Endodermal cell (in vitro differentiated cells): ENCODE measurements at regions not wholly inside any gene's neighbourhood (a gene's known extent, or its start where the extent isn't known, plus 50 kb on each side); places are given as distances from the start of the nearest gene placed in this dataset.

Experiments used
- DNase-seq: peaks from one replicate; pipeline ENCODE4 v3.0.0-alpha.2; 2017
- H3K27ac ChIP-seq: 2 replicates; pipeline ENCODE4 v1.5.1; 2013; ENCODE audit warnings: mild to moderate bottlenecking, low read depth, low read length, moderate library complexity
- H3K27me3 ChIP-seq: 2 replicates; pipeline ENCODE4 v1.6.1; 2013; ENCODE audit warnings: mild to moderate bottlenecking, low read length, moderate library complexity; ENCODE audit not compliant: insufficient read depth, control insufficient read depth, poor library complexity, severe bottlenecking
- H3K36me3 ChIP-seq: 2 replicates; pipeline ENCODE4 v1.7.0; 2013; ENCODE audit warnings: mild to moderate bottlenecking, low read length, moderate library complexity; ENCODE audit not compliant: control insufficient read depth, insufficient read depth
- H3K4me1 ChIP-seq: one replicate; pipeline ENCODE4 v1.7.0; 2013; ENCODE audit warnings: low read length; ENCODE audit not compliant: control insufficient read depth, insufficient read depth
- H3K4me3 ChIP-seq: 2 replicates; pipeline ENCODE4 v1.5.1; 2013; ENCODE audit warnings: mild to moderate bottlenecking, low read length, moderate library complexity
- H3K9ac ChIP-seq: 2 replicates; pipeline ENCODE4 v1.6.1; 2013; ENCODE audit warnings: mild to moderate bottlenecking, low read length, moderate library complexity; ENCODE audit not compliant: poor library complexity, severe bottlenecking; ENCODE audit errors: extremely low read depth
- H3K9me3 ChIP-seq: 2 replicates; pipeline ENCODE4 v1.6.1; 2013; ENCODE audit warnings: mild to moderate bottlenecking, low read length, moderate library complexity; ENCODE audit not compliant: control insufficient read depth
- H3K27ac Mint-ChIP-seq: 2 replicates; pipeline ENCODE4 v1.8.0; 2020; ENCODE audit warnings: mixed read lengths
- H3K27me3 Mint-ChIP-seq: 2 replicates; pipeline ENCODE4 v1.8.0; 2021; ENCODE audit warnings: mild to moderate bottlenecking, mixed read lengths; ENCODE audit not compliant: insufficient read depth
- H3K36me3 Mint-ChIP-seq: 2 replicates; pipeline ENCODE4 v1.8.0; 2020; ENCODE audit warnings: low read depth, mixed read lengths
- H3K4me1 Mint-ChIP-seq: 2 replicates; pipeline ENCODE4 v1.8.0; 2020; ENCODE audit warnings: mixed read lengths
- H3K4me3 Mint-ChIP-seq: 2 replicates; pipeline ENCODE4 v1.8.0; 2020; ENCODE audit warnings: mild to moderate bottlenecking, moderate library complexity, mixed read lengths
- H3K9me3 Mint-ChIP-seq: 2 replicates; pipeline ENCODE4 v1.8.0; 2020; ENCODE audit warnings: mild to moderate bottlenecking, mixed read lengths
- WGBS, 2 experiments: methylation state at CpG; one replicate each; pipeline versions ENCODE4 v1.1.5 to v1.1.7; 2013; ENCODE audit warnings: missing lambda C conversion rate in 2 of 2, mixed read lengths in 1 of 2; ENCODE audit not compliant: insufficient coverage in 1 of 2, insufficient read length in 1 of 2; 5-methylcytosine and 5-hydroxymethylcytosine counted together
- TF ChIP-seq, protein P1 (sequence below): fragments of 200-600 bp; sonication (generic); conservative IDR thresholded peaks from 2 replicates; pipeline ENCODE4 v1.5.0; 2021; ENCODE audit warnings: antibody characterized with exemption, mild to moderate bottlenecking

- no peaks in the 10 kb centered on the region for H3K4me1 ChIP-seq
- H3K4me3 ChIP-seq, result no peak overlapping the region
- Mint-ChIP-seq H3K27me3 (no peaks in the 10 kb centered on the region), H3K9me3 (no peaks in the 10 kb centered on the region), H3K36me3 (no peaks in the 10 kb centered on the region), H3K27ac (no peak overlapping the region), H3K4me3 (no peak overlapping the region), H3K4me1 (peaks cover 9% of the 10 kb centered on the region)
- 84 to 93% methylated on average over 9 to 14 of the region's 15 CpGs for WGBS, 2 experiments
- no peak overlapping the region for H3K27ac ChIP-seq
- no peaks in the 10 kb centered on the region for H3K9me3 ChIP-seq
- no peak for DNase-seq
- H3K36me3 ChIP-seq, result no peaks in the 10 kb centered on the region
- TF ChIP-seq, protein P1, sequence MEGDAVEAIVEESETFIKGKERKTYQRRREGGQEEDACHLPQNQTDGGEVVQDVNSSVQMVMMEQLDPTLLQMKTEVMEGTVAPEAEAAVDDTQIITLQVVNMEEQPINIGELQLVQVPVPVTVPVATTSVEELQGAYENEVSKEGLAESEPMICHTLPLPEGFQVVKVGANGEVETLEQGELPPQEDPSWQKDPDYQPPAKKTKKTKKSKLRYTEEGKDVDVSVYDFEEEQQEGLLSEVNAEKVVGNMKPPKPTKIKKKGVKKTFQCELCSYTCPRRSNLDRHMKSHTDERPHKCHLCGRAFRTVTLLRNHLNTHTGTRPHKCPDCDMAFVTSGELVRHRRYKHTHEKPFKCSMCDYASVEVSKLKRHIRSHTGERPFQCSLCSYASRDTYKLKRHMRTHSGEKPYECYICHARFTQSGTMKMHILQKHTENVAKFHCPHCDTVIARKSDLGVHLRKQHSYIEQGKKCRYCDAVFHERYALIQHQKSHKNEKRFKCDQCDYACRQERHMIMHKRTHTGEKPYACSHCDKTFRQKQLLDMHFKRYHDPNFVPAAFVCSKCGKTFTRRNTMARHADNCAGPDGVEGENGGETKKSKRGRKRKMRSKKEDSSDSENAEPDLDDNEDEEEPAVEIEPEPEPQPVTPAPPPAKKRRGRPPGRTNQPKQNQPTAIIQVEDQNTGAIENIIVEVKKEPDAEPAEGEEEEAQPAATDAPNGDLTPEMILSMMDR, result no peak
- H3K9ac ChIP-seq, result no peak overlapping the region
- peaks cover 5% of the 10 kb centered on the region for H3K27me3 ChIP-seq
These were observed 366.9 kb downstream of the BRD1 start for GRCh38 chr22:49460592-49461281.

DNA sequence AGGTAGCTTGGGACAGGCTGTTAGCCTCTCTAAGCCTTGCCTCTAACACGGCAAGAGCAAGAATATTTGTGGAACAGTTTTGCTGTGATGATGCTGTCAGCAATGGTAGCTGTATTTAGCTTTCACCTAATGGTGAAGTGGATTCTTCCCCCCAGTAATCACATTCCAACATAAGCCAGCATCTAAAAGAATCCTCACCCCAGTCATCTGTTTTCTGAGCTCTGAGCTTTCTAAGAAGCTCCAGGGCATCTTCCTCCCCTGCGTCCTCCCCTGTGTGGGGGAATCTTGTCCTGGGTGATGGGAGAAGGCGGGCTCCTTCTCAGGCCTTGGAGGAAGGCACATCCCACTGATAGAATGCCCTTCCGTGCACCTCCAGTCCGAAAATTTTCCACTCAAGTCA lies 367.6 kb downstream of the BRD1 start:
- Mint-ChIP-seq H3K4me3 (no peak overlapping the region), H3K27me3 (peaks cover 4% of the 10 kb centered on the region), H3K9me3 (no peaks in the 10 kb centered on the region), H3K36me3 (no peaks in the 10 kb centered on the region), H3K4me1 (peaks cover 9% of the 10 kb centered on the region), H3K27ac (no peak overlapping the region)
- Histone ChIP-seq H3K36me3 (no peaks in the 10 kb centered on the region), H3K9ac (no peak overlapping the region), H3K9me3 (no peaks in the 10 kb centered on the region), H3K27me3 (peaks cover 5% of the 10 kb centered on the region), H3K4me3 (no peak overlapping the region), H3K27ac (no peak overlapping the region), H3K4me1 (no peaks in the 10 kb centered on the region)
- no peak for DNase-seq
- TF ChIP-seq, protein P1, result no peak
- WGBS, 2 experiments, result 96% methylated on average over 5 of the region's 5 CpGs; no CpG with 5 or more reads in 1 of the 2 experiments

DNA sequence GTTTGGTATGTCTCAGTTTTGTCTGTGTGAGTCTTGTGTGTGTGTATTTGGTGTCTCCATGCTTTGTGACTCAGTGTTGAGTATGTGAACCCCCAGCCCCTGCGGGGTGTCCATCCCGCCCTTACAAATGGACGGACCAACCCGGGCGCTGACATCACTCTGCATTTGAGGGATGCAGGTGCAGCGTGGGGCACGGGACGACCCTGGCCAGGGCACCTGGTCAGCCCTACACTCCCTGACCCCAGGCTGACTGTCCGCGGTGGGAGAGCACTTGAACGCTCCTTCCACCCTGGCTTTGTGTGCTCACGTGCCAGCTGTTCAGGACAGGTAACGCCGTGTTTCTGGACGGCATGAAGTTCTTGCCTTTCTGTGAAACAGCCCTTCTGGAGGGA lies 369.0 kb downstream of the BRD1 start:
- no peak overlapping the region for H3K27ac ChIP-seq
- Mint-ChIP-seq H3K27me3 (peaks cover 4% of the 10 kb centered on the region), H3K9me3 (no peaks in the 10 kb centered on the region), H3K27ac (no peak overlapping the region), H3K36me3 (no peaks in the 10 kb centered on the region), H3K4me1 (peaks cover 4% of the 10 kb centered on the region), H3K4me3 (no peak overlapping the region)
- TF ChIP-seq, protein P1, result no peak
- peaks cover 5% of the 10 kb centered on the region for H3K27me3 ChIP-seq
- 96 to 98% methylated on average over 14 to 15 of the region's 15 CpGs for WGBS, 2 experiments
- no peaks in the 10 kb centered on the region for H3K9me3 ChIP-seq
- H3K4me3 ChIP-seq, result no peak overlapping the region
- no peak overlapping the region for H3K9ac ChIP-seq
- H3K4me1 ChIP-seq, result no peaks in the 10 kb centered on the region
- no peaks in the 10 kb centered on the region for H3K36me3 ChIP-seq
- DNase-seq, result no peak
